IPS-20b (cell line): ENCODE measurements at regions not wholly inside any gene's neighbourhood (a gene's known extent, or its start where the extent isn't known, plus 50 kb on each side); places are given as distances from the start of the nearest gene placed in this dataset.

Experiments used
- H3K27ac ChIP-seq: one replicate; pipeline ENCODE4 v1.5.1; 2013; ENCODE audit warnings: low read length
- H3K27me3 ChIP-seq: 2 replicates; pipeline ENCODE4 v1.6.1; 2013; ENCODE audit warnings: mild to moderate bottlenecking, low read length, inconsistent platforms; ENCODE audit not compliant: insufficient read depth
- H3K36me3 ChIP-seq: 2 replicates; pipeline ENCODE4 v1.6.1; 2013; ENCODE audit warnings: low read depth, mild to moderate bottlenecking, inconsistent platforms, low read length, moderate library complexity; ENCODE audit not compliant: insufficient read depth
- H3K4me1 ChIP-seq: 2 replicates; pipeline ENCODE4 v1.6.1; 2013; ENCODE audit warnings: mild to moderate bottlenecking, control low read depth, inconsistent platforms, low read length, moderate library complexity; ENCODE audit not compliant: insufficient read depth
- H3K4me3 ChIP-seq: 2 replicates; pipeline ENCODE4 v1.5.1; 2013; ENCODE audit warnings: mild to moderate bottlenecking, low read length, inconsistent platforms
- H3K9ac ChIP-seq: 2 replicates; pipeline ENCODE4 v1.6.1; 2013; ENCODE audit warnings: low read depth, mild to moderate bottlenecking, inconsistent platforms, low read length, moderate library complexity
- H3K9me3 ChIP-seq: 2 replicates; pipeline ENCODE4 v1.6.1; 2013; ENCODE audit warnings: mild to moderate bottlenecking, low read depth, low read length, inconsistent platforms; ENCODE audit not compliant: insufficient read depth

GRCh38 chr14:87088588-87088987, 904.4 kb downstream of the GALC start:
- H3K9ac ChIP-seq, result no peak overlapping the region
- H3K9me3 ChIP-seq, result no peaks in the 10 kb centered on the region
- H3K36me3 ChIP-seq, result no peaks in the 10 kb centered on the region
- H3K4me3 ChIP-seq, result no peak overlapping the region
- no peak overlapping the region for H3K27ac ChIP-seq
- no peaks in the 10 kb centered on the region; the same call in 1 of the 2 replicates for H3K27me3 ChIP-seq
- H3K4me1 ChIP-seq, result peaks cover 14% of the 10 kb centered on the region; the same call in 1 of the 2 replicates

GRCh38 chr14:87087881-87088280, 905.1 kb downstream of the GALC start:
- no peaks in the 10 kb centered on the region for H3K36me3 ChIP-seq
- H3K4me3 ChIP-seq, result no peak overlapping the region
- H3K27me3 ChIP-seq, result no peaks in the 10 kb centered on the region; the same call in 1 of the 2 replicates
- H3K9me3 ChIP-seq, result no peaks in the 10 kb centered on the region
- H3K4me1 ChIP-seq, result peaks cover 14% of the 10 kb centered on the region; the same call in 1 of the 2 replicates
- H3K27ac ChIP-seq, result no peak overlapping the region
- no peak overlapping the region for H3K9ac ChIP-seq

- Histone ChIP-seq H3K27me3 (no peaks in the 10 kb centered on the region; the same call in 1 of the 2 replicates), H3K36me3 (no peaks in the 10 kb centered on the region), H3K9ac (no peak overlapping the region), H3K4me1 (peaks cover 14% of the 10 kb centered on the region; the same call in 1 of the 2 replicates), H3K27ac (no peak overlapping the region), H3K9me3 (no peaks in the 10 kb centered on the region), H3K4me3 (no peak overlapping the region)
Observed at GRCh38 chr14:87084908-87085307, 908.1 kb downstream of the GALC start.

GRCh38 chr14:87082917-87083316, 910.1 kb downstream of the GALC start:
- no peak overlapping the region for H3K9ac ChIP-seq
- H3K4me3 ChIP-seq, result no peak overlapping the region
- H3K27ac ChIP-seq, result no peak overlapping the region
- no peaks in the 10 kb centered on the region; the same call in 1 of the 2 replicates for H3K27me3 ChIP-seq
- peaks cover 9% of the 10 kb centered on the region; the same call in 1 of the 2 replicates for H3K4me1 ChIP-seq
- no peaks in the 10 kb centered on the region for H3K9me3 ChIP-seq
- H3K36me3 ChIP-seq, result no peaks in the 10 kb centered on the region

- H3K4me1 ChIP-seq, result peaks cover 4% of the 10 kb centered on the region; the same call in 1 of the 2 replicates
- no peak overlapping the region for H3K9ac ChIP-seq
- H3K36me3 ChIP-seq, result no peaks in the 10 kb centered on the region
- no peak overlapping the region for H3K4me3 ChIP-seq
- H3K9me3 ChIP-seq, result no peaks in the 10 kb centered on the region
- H3K27me3 ChIP-seq, result no peaks in the 10 kb centered on the region; the same call in 1 of the 2 replicates
- no peak overlapping the region for H3K27ac ChIP-seq
Observed at GRCh38 chr14:87081004-87081403, 912.0 kb downstream of the GALC start.

GRCh38 chr14:87080146-87080545, 912.8 kb downstream of the GALC start:
- H3K36me3 ChIP-seq, result no peaks in the 10 kb centered on the region

GRCh38 chr14:87079416-87079815, 913.6 kb downstream of the GALC start:
- H3K27ac ChIP-seq, result no peak overlapping the region

More at GRCh38 chr14:87080146-87080545, 912.8 kb downstream of the GALC start:
- Histone ChIP-seq H3K9me3 (no peaks in the 10 kb centered on the region), H3K27me3 (no peaks in the 10 kb centered on the region), H3K9ac (no peak overlapping the region), H3K4me1 (peaks cover 2% of the 10 kb centered on the region; the same call in 1 of the 2 replicates), H3K27ac (no peak overlapping the region), H3K4me3 (no peak overlapping the region)

GRCh38 chr14:87076922-87077321, 916.1 kb downstream of the GALC start:
- no peak overlapping the region for H3K27ac ChIP-seq
- no peaks in the 10 kb centered on the region for H3K27me3 ChIP-seq
- no peaks in the 10 kb centered on the region for H3K9me3 ChIP-seq
- H3K4me1 ChIP-seq, result no peaks in the 10 kb centered on the region
- no peak overlapping the region for H3K4me3 ChIP-seq
- no peak overlapping the region for H3K9ac ChIP-seq
- no peaks in the 10 kb centered on the region for H3K36me3 ChIP-seq

More at GRCh38 chr14:87079416-87079815, 913.6 kb downstream of the GALC start:
- Histone ChIP-seq H3K27me3 (no peaks in the 10 kb centered on the region), H3K36me3 (no peaks in the 10 kb centered on the region), H3K9ac (no peak overlapping the region), H3K9me3 (no peaks in the 10 kb centered on the region), H3K4me1 (no peaks in the 10 kb centered on the region), H3K4me3 (no peak overlapping the region)

- H3K9me3 ChIP-seq, result no peaks in the 10 kb centered on the region
- no peak overlapping the region for H3K4me3 ChIP-seq
- H3K4me1 ChIP-seq, result no peaks in the 10 kb centered on the region
- no peaks in the 10 kb centered on the region for H3K27me3 ChIP-seq
- H3K36me3 ChIP-seq, result no peaks in the 10 kb centered on the region
- H3K27ac ChIP-seq, result no peak overlapping the region
- no peak overlapping the region for H3K9ac ChIP-seq
Observed at GRCh38 chr14:87076146-87076545, 916.8 kb downstream of the GALC start.

GRCh38 chr14:87073880-87074570, 919.0 kb downstream of the GALC start:
- no peaks in the 10 kb centered on the region for H3K9me3 ChIP-seq
- no peaks in the 10 kb centered on the region for H3K27me3 ChIP-seq
- no peaks in the 10 kb centered on the region for H3K36me3 ChIP-seq
- no peak overlapping the region for H3K27ac ChIP-seq
- H3K4me3 ChIP-seq, result no peak overlapping the region
- H3K9ac ChIP-seq, result no peak overlapping the region
- no peaks in the 10 kb centered on the region for H3K4me1 ChIP-seq

GRCh38 chr14:87067591-87067990, 925.4 kb downstream of the GALC start:
- H3K4me1 ChIP-seq, result no peaks in the 10 kb centered on the region
- no peaks in the 10 kb centered on the region for H3K27me3 ChIP-seq
- no peak overlapping the region for H3K4me3 ChIP-seq
- H3K9ac ChIP-seq, result no peak overlapping the region
- no peaks in the 10 kb centered on the region for H3K9me3 ChIP-seq
- no peak overlapping the region for H3K27ac ChIP-seq
- no peaks in the 10 kb centered on the region for H3K36me3 ChIP-seq

- Histone ChIP-seq H3K27me3 (no peaks in the 10 kb centered on the region), H3K27ac (no peak overlapping the region), H3K36me3 (no peaks in the 10 kb centered on the region), H3K9ac (no peak overlapping the region), H3K9me3 (no peaks in the 10 kb centered on the region), H3K4me1 (no peaks in the 10 kb centered on the region), H3K4me3 (no peak overlapping the region)
Observed at GRCh38 chr14:87067061-87067460, 925.9 kb downstream of the GALC start.
